ENCODE measurements at regions not wholly inside any gene's neighbourhood (a gene's known extent, or its start where the extent isn't known, plus 50 kb on each side); places are given as distances from the start of the nearest gene placed in this dataset.

- Histone ChIP-seq H3K27ac (no peak overlapping the region), H3K27me3 (no peaks in the 10 kb centered on the region), H3K4me1 (ENCODE audit: low read depth) (no peaks in the 10 kb centered on the region), H3K36me3 (no peaks in the 10 kb centered on the region), H3K4me3 (no peak overlapping the region), H3K9me3 (ENCODE audit: low read depth) (no peaks in the 10 kb centered on the region)
- DNase-seq (ENCODE audit: low read depth in 1 of 2, low spot score in 1 of 2), result no peak
- TF ChIP-seq CTCF (IDR thresholded peaks at IDR 0.05; ENCODE audit: low read depth, low read length), result no peak
Measured at GRCh38 chr4:32909053-32909452, 2188.9 kb downstream of the PCDH7 start.

GRCh38 chr4:32909736-32910135 lies 2189.6 kb downstream of the PCDH7 start:
- Histone ChIP-seq H3K27me3 (no peaks in the 10 kb centered on the region), H3K36me3 (no peaks in the 10 kb centered on the region), H3K4me1 (ENCODE audit: low read depth) (no peaks in the 10 kb centered on the region), H3K4me3 (no peak overlapping the region), H3K9me3 (ENCODE audit: low read depth) (no peaks in the 10 kb centered on the region), H3K27ac (no peak overlapping the region)
- no peak for DNase-seq (ENCODE audit: low read depth in 1 of 2, low spot score in 1 of 2)
- no peak for TF ChIP-seq CTCF (IDR thresholded peaks at IDR 0.05; ENCODE audit: low read depth, low read length)

- TF ChIP-seq CTCF (IDR thresholded peaks at IDR 0.05; ENCODE audit: low read depth, low read length), result no peak
- Histone ChIP-seq H3K4me3 (no peak overlapping the region), H3K36me3 (no peaks in the 10 kb centered on the region), H3K4me1 (ENCODE audit: low read depth) (no peaks in the 10 kb centered on the region), H3K27ac (no peak overlapping the region), H3K27me3 (no peaks in the 10 kb centered on the region), H3K9me3 (ENCODE audit: low read depth) (no peaks in the 10 kb centered on the region)
- no peak for DNase-seq (ENCODE audit: low read depth in 1 of 2, low spot score in 1 of 2)
Measured at GRCh38 chr4:32917586-32917985, 2197.4 kb downstream of the PCDH7 start.

GRCh38 chr4:32929796-32930699 lies 2209.9 kb downstream of the PCDH7 start:
- no peaks in the 10 kb centered on the region for H3K9me3 ChIP-seq (ENCODE audit: low read depth)
- H3K4me1 ChIP-seq (ENCODE audit: low read depth), result no peaks in the 10 kb centered on the region
- no peak overlapping the region for H3K4me3 ChIP-seq
- no peak for DNase-seq (ENCODE audit: low read depth in 1 of 2, low spot score in 1 of 2)
- no peaks in the 10 kb centered on the region for H3K36me3 ChIP-seq
- no peaks in the 10 kb centered on the region for H3K27me3 ChIP-seq
- no peak for TF ChIP-seq CTCF (IDR thresholded peaks at IDR 0.05; ENCODE audit: low read depth, low read length)
- no peak overlapping the region for H3K27ac ChIP-seq

GRCh38 chr4:32930700-32931099 lies 2210.5 kb downstream of the PCDH7 start:
- Histone ChIP-seq H3K27me3 (no peaks in the 10 kb centered on the region), H3K27ac (no peak overlapping the region), H3K4me3 (no peak overlapping the region), H3K4me1 (ENCODE audit: low read depth) (no peaks in the 10 kb centered on the region), H3K36me3 (no peaks in the 10 kb centered on the region), H3K9me3 (ENCODE audit: low read depth) (no peaks in the 10 kb centered on the region)
- DNase-seq (ENCODE audit: low read depth in 1 of 2, low spot score in 1 of 2), result no peak
- TF ChIP-seq CTCF (IDR thresholded peaks at IDR 0.05; ENCODE audit: low read depth, low read length), result no peak
